ENCODE measurements at regions not wholly inside any gene's neighbourhood (a gene's known extent, or its start where the extent isn't known, plus 50 kb on each side); places are given as distances from the start of the nearest gene placed in this dataset.

GRCh38 chr1:219801156-219801820 is 127.1 kb downstream of the SLC30A10 start:
- DNase-seq (ENCODE audit: low spot score), result no peak

- no peak for DNase-seq (ENCODE audit: low spot score)
Observed at GRCh38 chr1:219798283-219799030, 129.9 kb downstream of the SLC30A10 start.

DNA sequence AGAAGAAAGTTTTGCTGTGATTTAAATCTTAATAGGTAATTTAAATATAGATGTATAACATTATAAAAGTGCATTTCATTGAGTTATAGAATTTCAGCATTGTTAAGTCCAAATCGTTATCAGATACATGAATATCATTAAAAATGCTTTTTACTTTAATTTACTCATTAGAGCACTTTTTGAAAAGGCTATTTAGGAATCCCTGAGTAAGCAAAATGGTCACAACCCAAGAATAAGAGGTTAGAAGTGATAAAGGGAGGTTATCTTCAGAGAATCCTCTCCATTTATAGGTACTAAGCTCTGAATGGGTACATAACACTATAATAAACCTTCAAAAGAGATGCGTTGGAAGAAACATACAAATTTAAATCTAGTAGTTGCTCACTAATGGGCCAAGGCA is 130.7 kb downstream of the SLC30A10 start:
- DNase-seq (ENCODE audit: low spot score), result no peak

DNA sequence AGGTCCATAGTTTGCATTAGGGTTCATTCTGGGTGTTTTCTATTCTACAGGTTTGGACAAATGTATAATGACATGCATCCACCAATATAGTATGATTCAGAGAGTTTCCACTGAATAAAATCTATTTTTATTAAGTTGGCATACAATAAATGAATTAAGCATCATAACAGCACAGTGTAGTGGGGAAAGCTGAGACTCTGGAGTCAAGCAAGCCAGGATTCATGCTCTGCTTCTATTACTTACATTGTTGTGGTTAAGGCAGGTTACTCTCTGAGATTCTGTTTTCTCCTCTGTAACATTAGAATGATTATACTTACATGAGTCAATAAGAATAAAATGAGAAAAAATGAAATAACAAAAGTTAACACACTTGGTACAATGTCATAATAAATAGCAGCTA is 131.3 kb downstream of the SLC30A10 start:
- DNase-seq (ENCODE audit: low spot score), result no peak

GRCh38 chr1:219795363-219795917 is 132.9 kb downstream of the SLC30A10 start:
- DNase-seq (ENCODE audit: low spot score), result no peak

GRCh38 chr1:219794085-219794743 is 134.1 kb downstream of the SLC30A10 start:
- no peak for DNase-seq (ENCODE audit: low spot score)

DNA sequence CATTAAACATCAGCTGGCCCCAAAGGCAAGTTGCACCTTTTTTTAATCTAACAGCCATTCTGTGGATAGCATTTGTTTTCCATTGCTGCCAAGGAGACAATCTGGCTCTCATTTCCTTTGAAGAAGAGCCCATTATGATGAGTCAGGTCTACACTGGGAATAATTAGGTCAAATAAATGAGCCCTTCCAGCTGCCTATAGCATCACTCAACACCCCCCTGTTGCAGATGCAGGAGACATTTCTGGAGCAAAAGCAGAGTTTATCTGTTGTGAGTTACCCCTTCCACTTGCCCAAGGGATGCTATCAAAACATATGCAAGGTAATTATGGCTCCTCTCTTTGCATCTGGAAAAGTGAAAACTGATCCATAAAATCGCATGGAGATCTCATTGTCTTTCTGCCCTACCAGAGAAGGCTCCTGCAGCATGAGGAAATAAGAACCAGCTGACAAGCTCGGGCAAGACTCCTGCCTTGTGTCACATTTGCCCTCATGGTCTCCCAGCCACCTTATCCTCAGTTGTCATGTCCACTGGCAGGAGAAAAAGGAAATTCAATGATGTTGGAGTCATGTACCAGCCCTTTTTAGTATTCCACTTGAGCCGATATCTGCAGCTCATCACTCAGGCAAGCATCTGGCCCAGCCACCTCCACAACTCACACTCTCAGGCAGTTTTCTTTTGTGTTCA is 135.9 kb downstream of the SLC30A10 start:
- no peak for DNase-seq (ENCODE audit: low spot score)

GRCh38 chr1:219791766-219792165 is 136.6 kb downstream of the SLC30A10 start:
- DNase-seq (ENCODE audit: low spot score), result no peak

GRCh38 chr1:219790834-219791615 is 137.3 kb downstream of the SLC30A10 start:
- DNase-seq (ENCODE audit: low spot score), result no peak

GRCh38 chr1:219788700-219789099 is 139.7 kb downstream of the SLC30A10 start:
- no peak for DNase-seq (ENCODE audit: low spot score)

DNA sequence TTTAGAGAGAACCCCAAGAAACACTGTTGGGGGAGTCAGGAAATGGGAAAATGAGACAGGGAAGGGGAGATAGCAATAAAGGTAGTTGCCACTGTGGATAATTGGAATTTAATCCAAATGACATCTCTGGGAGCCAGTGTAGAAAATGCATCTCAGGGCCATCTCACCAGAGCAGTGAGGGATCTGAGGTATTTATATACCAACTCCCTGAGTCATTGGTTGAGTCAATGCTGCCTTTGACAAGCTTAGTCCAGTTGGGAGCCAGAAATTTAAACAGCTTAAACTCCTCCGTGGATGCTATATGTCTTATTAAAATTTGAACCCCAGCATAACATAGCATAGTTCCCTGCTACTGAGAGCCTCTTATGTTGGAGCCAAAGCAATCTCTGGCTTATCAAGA is 140.3 kb downstream of the SLC30A10 start:
- DNase-seq (ENCODE audit: low spot score), result no peak

DNA sequence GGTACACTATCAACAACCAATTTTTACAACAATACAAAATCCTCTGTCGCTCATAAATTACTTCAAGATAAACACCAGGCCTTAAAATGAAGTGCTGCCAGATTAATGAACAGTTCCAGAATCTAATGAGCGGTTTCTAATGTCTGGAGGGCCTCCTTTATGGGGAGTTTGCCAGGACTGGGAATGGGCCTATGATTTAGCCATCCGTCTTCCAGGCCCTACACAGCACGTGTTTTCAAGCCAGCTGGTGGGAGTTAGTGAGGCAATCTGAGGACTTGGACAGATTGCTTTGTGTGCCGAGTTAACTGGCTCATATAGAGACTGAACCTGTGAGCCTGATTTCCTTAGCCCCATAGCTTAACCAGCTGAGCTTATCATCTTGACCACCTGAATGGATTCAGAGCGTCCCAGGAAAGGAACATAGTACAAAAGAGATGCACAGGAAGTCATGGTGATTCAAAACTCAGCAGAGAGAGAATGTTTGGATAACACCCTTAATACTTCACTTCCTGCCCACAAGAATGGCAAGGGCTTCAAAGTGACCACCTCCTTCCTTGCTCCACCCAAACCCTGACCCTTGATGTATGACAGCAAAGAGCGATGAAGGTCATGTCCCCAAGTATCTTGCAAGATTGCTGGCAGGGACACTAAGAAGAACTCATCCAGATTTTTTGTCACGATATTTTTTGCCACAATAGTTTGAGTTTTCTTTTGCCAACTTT is 143.5 kb downstream of the SLC30A10 start:
- no peak for DNase-seq (ENCODE audit: low spot score)

GRCh38 chr1:219783605-219784235 is 144.6 kb downstream of the SLC30A10 start:
- DNase-seq (ENCODE audit: low spot score), result no peak

DNA sequence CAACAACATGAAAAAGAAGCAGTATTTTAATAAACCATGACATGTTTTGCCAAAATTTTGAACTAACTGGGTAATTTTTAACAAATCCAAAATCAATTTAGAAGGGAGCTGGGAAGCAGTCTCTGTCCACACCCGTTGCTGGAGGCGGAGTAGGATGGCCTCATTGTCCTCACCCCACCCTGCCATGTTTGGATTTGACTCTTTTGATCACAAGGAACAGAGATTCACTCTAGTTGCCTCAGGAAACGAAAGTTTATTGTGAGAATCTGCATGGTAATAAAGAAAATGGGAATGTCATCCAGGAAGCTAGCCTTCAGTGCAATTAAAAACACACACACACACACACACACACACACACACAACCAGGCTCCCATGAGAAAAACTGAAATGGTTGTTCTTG is 145.4 kb downstream of the SLC30A10 start:
- no peak for DNase-seq (ENCODE audit: low spot score)

DNA sequence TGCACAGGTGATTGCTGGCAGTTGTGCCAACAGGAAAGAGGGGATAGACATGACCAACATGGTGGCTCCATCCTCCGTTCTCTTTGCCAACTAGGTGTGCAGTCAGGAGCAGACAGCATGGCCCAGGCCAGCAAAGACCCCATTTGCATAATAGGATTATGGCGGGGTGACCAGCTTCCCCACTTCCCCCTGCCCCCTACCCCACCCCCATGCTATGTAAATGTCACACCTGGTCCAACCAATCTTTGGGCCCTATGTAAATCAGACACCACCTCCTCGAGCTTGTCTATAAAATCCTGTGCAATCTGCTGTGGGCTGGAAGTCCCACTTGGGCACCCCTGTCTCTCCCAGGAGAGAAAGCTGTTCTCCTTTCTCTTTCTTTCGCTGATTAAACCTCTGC is 146.0 kb downstream of the SLC30A10 start:
- no peak for DNase-seq (ENCODE audit: low spot score)

DNA sequence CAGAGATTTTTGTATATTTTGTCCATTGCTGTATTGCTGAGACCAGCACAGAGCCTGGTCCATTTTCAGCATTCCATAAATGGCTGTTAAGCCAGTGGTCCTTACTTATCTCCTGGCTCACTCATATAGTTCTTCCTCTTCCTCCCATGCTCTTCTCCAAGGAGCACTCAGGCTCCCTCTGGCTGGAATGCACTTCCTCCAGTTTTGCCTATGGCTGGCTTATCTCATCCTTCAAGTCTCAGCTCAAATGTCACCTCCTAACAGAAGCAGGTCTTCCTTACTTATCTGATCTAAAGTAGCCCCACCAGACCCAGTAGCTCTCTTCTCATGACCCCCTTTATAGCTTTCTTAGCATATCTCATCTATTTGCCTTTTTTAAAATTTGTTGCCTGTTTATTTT is 146.9 kb downstream of the SLC30A10 start:
- no peak for DNase-seq (ENCODE audit: low spot score)

GRCh38 chr1:219778793-219779369 is 149.5 kb downstream of the SLC30A10 start:
- DNase-seq (ENCODE audit: low spot score), result no peak

- no peak for DNase-seq (ENCODE audit: low spot score)
Observed at GRCh38 chr1:219778110-219778509, 150.2 kb downstream of the SLC30A10 start.

DNA sequence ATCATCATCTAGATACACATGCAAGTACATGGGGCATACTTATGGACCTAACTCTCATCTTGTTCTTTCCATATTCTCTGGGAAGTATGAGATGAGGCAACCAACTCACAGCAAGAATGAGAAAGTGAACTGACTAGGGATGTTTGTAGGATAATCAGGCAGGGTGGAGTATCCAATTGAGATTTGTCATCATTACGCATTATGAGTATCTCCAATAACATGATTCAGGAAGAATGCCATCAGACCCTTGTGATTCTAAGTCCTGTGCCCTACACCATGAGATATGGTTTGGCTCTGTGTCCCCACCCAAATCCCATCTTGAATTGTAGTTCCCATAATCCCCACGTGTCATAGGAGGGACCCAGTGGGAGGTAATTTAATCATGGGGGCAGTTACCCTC is 154.0 kb downstream of the SLC30A10 start:
- DNase-seq (ENCODE audit: low spot score), result no peak

- DNase-seq (ENCODE audit: low spot score), result no peak
Observed at GRCh38 chr1:219773775-219774174, 154.6 kb downstream of the SLC30A10 start.
